ENCODE measurements at regions not wholly inside any gene's neighbourhood (a gene's known extent, or its start where the extent isn't known, plus 50 kb on each side); places are given as distances from the start of the nearest gene placed in this dataset.

DNA sequence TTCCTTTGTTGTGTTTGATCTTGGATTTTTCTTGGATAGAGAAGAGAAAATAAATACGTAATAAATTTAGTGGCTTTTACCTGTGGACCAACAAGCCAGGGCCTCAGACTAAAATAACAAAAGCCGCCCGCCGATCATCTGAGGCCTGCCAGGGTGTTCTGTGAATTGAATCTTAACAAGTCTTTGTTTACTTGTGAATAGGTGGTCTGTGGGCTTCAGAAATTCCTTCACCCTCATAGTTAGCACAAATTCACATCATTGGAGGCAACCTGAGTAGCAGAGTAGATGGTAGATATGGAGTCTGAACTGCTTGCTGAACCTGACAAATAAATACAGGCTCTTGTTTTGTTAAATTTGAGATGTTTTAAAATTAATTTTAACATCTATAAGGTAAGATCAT lies 176.3 kb upstream of the MTNR1B start:
- Mint-ChIP-seq H3K4me1 (ENCODE audit: low read depth) (no peaks in the 10 kb centered on the region), H3K27ac (ENCODE audit: unreplicated experiment) (no peak overlapping the region), H3K4me3 (ENCODE audit: unreplicated experiment) (no peak overlapping the region), H3K9me3 (ENCODE audit: low read depth) (no peaks in the 10 kb centered on the region), H3K27me3 (ENCODE audit: low read depth) (no peaks in the 10 kb centered on the region), H3K36me3 (ENCODE audit: low read depth) (peaks cover 5% of the 10 kb centered on the region)
- no peak for DNase-seq (ENCODE audit: low spot score)
- TF ChIP-seq, protein P1, sequence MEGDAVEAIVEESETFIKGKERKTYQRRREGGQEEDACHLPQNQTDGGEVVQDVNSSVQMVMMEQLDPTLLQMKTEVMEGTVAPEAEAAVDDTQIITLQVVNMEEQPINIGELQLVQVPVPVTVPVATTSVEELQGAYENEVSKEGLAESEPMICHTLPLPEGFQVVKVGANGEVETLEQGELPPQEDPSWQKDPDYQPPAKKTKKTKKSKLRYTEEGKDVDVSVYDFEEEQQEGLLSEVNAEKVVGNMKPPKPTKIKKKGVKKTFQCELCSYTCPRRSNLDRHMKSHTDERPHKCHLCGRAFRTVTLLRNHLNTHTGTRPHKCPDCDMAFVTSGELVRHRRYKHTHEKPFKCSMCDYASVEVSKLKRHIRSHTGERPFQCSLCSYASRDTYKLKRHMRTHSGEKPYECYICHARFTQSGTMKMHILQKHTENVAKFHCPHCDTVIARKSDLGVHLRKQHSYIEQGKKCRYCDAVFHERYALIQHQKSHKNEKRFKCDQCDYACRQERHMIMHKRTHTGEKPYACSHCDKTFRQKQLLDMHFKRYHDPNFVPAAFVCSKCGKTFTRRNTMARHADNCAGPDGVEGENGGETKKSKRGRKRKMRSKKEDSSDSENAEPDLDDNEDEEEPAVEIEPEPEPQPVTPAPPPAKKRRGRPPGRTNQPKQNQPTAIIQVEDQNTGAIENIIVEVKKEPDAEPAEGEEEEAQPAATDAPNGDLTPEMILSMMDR (IDR thresholded peaks at IDR 0.05), result no peak

DNA sequence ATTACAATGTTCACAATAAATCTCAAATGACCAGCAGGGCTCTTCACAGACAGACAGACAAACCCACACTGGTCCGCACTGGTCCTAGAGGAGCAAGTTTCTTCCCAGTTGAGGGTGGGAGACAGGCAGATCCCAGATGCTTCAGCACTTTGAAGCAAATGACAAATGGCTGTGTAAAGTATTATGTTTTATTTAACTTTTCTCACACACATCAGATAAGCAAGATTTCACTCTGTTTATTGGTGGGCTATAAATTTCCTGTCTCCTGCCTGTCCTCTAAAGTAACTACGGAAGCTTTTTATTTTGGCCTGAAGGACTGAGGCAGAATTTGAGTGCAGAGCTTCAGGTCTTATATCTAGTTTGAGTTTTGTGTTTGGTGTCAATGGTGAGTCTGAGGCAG lies 174.7 kb upstream of the MTNR1B start:
- peaks cover 10% of the 10 kb centered on the region for H3K36me3 Mint-ChIP-seq (ENCODE audit: low read depth)
- TF ChIP-seq, protein P1 (IDR thresholded peaks at IDR 0.05), result no peak

DNA sequence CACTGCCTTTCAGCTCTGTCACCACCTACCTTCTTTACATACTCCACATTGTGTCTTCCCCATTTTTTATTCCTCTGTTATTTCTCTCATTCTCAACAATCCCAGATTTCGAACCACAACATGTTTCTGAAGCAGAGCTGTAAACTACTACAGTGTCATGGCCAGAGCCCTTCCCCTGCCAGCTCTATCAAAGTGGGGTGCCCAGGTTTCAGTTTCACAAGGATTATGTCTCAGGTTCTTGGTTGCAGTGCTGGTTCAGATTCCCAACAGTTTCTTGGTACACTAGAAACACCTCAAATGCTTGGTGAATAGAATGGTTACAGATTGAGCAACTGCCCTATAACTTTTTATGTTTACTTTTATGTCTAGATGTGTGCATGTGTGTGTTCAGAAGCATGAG lies 172.7 kb upstream of the MTNR1B start:
- peaks cover 4% of the 10 kb centered on the region for H3K9me3 Mint-ChIP-seq (ENCODE audit: low read depth)
- peaks cover 11% of the 10 kb centered on the region for H3K36me3 Mint-ChIP-seq (ENCODE audit: low read depth)
- DNase-seq (ENCODE audit: low spot score), result no peak
- no peaks in the 10 kb centered on the region for H3K4me1 Mint-ChIP-seq (ENCODE audit: low read depth)
- no peak overlapping the region for H3K27ac Mint-ChIP-seq (ENCODE audit: unreplicated experiment)
- H3K27me3 Mint-ChIP-seq (ENCODE audit: low read depth), result no peaks in the 10 kb centered on the region
- H3K4me3 Mint-ChIP-seq (ENCODE audit: unreplicated experiment), result no peak overlapping the region
- TF ChIP-seq, protein P1 (IDR thresholded peaks at IDR 0.05), result no peak

More for the DNA sequence above, 174.7 kb upstream of the MTNR1B start:
- Mint-ChIP-seq H3K9me3 (ENCODE audit: low read depth) (peaks cover 4% of the 10 kb centered on the region), H3K27ac (ENCODE audit: unreplicated experiment) (no peak overlapping the region), H3K4me1 (ENCODE audit: low read depth) (no peaks in the 10 kb centered on the region), H3K27me3 (ENCODE audit: low read depth) (no peaks in the 10 kb centered on the region), H3K4me3 (ENCODE audit: unreplicated experiment) (no peak overlapping the region)
- no peak for DNase-seq (ENCODE audit: low spot score)

DNA sequence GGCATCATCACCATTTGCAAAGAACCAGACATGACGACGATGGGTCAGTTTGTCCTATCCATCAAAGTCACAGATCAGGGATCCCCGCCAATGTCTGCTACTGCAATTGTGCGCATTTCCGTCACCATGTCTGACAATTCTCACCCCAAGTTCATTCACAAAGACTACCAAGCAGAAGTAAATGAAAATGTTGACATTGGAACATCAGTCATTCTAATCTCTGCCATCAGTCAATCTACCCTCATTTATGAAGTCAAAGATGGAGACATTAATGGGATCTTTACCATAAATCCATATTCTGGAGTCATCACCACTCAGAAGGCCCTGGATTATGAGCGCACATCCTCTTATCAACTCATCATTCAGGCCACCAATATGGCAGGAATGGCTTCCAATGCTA lies 171.6 kb upstream of the MTNR1B start:
- Mint-ChIP-seq H3K27me3 (ENCODE audit: low read depth) (no peaks in the 10 kb centered on the region), H3K9me3 (ENCODE audit: low read depth) (peaks cover 4% of the 10 kb centered on the region), H3K4me1 (ENCODE audit: low read depth) (no peaks in the 10 kb centered on the region), H3K4me3 (ENCODE audit: unreplicated experiment) (no peak overlapping the region), H3K27ac (ENCODE audit: unreplicated experiment) (no peak overlapping the region), H3K36me3 (ENCODE audit: low read depth) (peaks cover 11% of the 10 kb centered on the region)
- TF ChIP-seq, protein P1 (IDR thresholded peaks at IDR 0.05), result no peak
- no peak for DNase-seq (ENCODE audit: low spot score)

DNA sequence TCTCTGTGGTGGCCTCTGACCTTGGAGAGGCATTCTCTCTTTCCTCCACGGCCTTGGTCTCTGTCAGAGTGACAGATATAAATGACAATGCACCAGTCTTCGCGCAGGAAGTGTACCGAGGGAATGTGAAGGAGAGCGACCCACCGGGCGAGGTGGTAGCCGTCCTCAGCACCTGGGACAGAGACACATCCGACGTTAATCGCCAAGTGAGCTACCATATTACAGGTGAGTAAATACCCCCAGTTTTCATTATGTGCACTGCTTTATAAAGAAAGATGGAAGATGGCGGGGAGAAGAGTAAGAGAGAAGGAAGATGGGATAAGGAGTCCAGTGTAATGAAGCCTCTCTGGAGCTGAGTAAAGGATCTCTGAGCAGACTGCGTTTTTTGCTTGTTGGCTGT lies 167.8 kb upstream of the MTNR1B start:
- H3K36me3 Mint-ChIP-seq (ENCODE audit: low read depth), result peaks cover 14% of the 10 kb centered on the region
- TF ChIP-seq, protein P1 (IDR thresholded peaks at IDR 0.05), result no peak
- H3K4me3 Mint-ChIP-seq (ENCODE audit: unreplicated experiment), result no peak overlapping the region
- H3K9me3 Mint-ChIP-seq (ENCODE audit: low read depth), result peaks cover 4% of the 10 kb centered on the region
- no peak for DNase-seq (ENCODE audit: low spot score)
- no peak overlapping the region for H3K27ac Mint-ChIP-seq (ENCODE audit: unreplicated experiment)
- no peaks in the 10 kb centered on the region for H3K27me3 Mint-ChIP-seq (ENCODE audit: low read depth)
- no peaks in the 10 kb centered on the region for H3K4me1 Mint-ChIP-seq (ENCODE audit: low read depth)
